ENCODE measurements at regions not wholly inside any gene's neighbourhood (a gene's known extent, or its start where the extent isn't known, plus 50 kb on each side); places are given as distances from the start of the nearest gene placed in this dataset.

GRCh38 chr21:35145626-35146233 is 96.6 kb upstream of the RUNX1 start:
- TF ChIP-seq CTCF (IDR thresholded peaks at IDR 0.05), result no peak
- no peaks in the 10 kb centered on the region for H3K4me1 ChIP-seq
- no peaks in the 10 kb centered on the region for H3K27me3 ChIP-seq

GRCh38 chr21:35144978-35145377 is 95.9 kb upstream of the RUNX1 start:
- Histone ChIP-seq H3K9me3 (no peaks in the 10 kb centered on the region), H3K4me1 (no peaks in the 10 kb centered on the region), H3K27me3 (no peaks in the 10 kb centered on the region), H3K27ac (no peak overlapping the region), H3K36me3 (no peaks in the 10 kb centered on the region), H3K4me3 (no peak overlapping the region)
- DNase-seq, result no peak
- TF ChIP-seq CTCF (IDR thresholded peaks at IDR 0.05), result no peak
- ATAC-seq, result no peak
- intact Hi-C loops (cut with DNase I), result no loop called here

More at GRCh38 chr21:35145626-35146233, 96.6 kb upstream of the RUNX1 start:
- ATAC-seq (no peak), DNase-seq (no peak)
- Histone ChIP-seq H3K4me3 (no peak overlapping the region), H3K36me3 (no peaks in the 10 kb centered on the region), H3K27ac (no peak overlapping the region), H3K9me3 (no peaks in the 10 kb centered on the region)
- intact Hi-C loops (cut with DNase I), result no loop called here

GRCh38 chr21:35142036-35142815 is 93.1 kb upstream of the RUNX1 start:
- intact Hi-C loops (cut with DNase I), result no loop called here
- Histone ChIP-seq H3K36me3 (no peaks in the 10 kb centered on the region), H3K4me1 (no peaks in the 10 kb centered on the region), H3K27ac (no peak overlapping the region), H3K9me3 (no peaks in the 10 kb centered on the region), H3K27me3 (no peaks in the 10 kb centered on the region), H3K4me3 (no peak overlapping the region)
- no peak for ATAC-seq
- TF ChIP-seq CTCF (IDR thresholded peaks at IDR 0.05), result no peak
- no peak for DNase-seq

GRCh38 chr21:35139382-35139715 is 90.2 kb upstream of the RUNX1 start:
- DNase-seq (no peak), ATAC-seq (no peak)
- intact Hi-C loops (cut with DNase I), result no loop called here
- Histone ChIP-seq H3K27ac (no peak overlapping the region), H3K4me1 (no peaks in the 10 kb centered on the region), H3K36me3 (no peaks in the 10 kb centered on the region), H3K4me3 (no peak overlapping the region), H3K9me3 (no peaks in the 10 kb centered on the region), H3K27me3 (no peaks in the 10 kb centered on the region)
- no peak for TF ChIP-seq CTCF (IDR thresholded peaks at IDR 0.05)

- H3K27ac ChIP-seq, result no peak overlapping the region
Observed at GRCh38 chr21:35138665-35139381, 89.7 kb upstream of the RUNX1 start.

More at GRCh38 chr21:35138665-35139381, 89.7 kb upstream of the RUNX1 start:
- H3K36me3 ChIP-seq, result no peaks in the 10 kb centered on the region
- DNase-seq (no peak), ATAC-seq (no peak)
- no peak for TF ChIP-seq CTCF (IDR thresholded peaks at IDR 0.05)
- no peaks in the 10 kb centered on the region for H3K9me3 ChIP-seq
- H3K27me3 ChIP-seq, result no peaks in the 10 kb centered on the region
- no peaks in the 10 kb centered on the region for H3K4me1 ChIP-seq
- intact Hi-C loops (cut with DNase I), result no loop called here
- H3K4me3 ChIP-seq, result no peak overlapping the region

All from upper lobe of right lung (tissue), 1 donor.